WTC11 (cell line): ENCODE measurements at regions not wholly inside any gene's neighbourhood (a gene's known extent, or its start where the extent isn't known, plus 50 kb on each side); places are given as distances from the start of the nearest gene placed in this dataset.

ENCODE experiments used
- ATF1 ChIP-seq: sonication (generic); formaldehyde crosslinking; IDR thresholded peaks from 2 replicates; pipeline ENCODE4 v1.8.1; 2023; ENCODE audit warnings: mild to moderate bottlenecking, moderate library complexity, missing genetic modification reagents
- CREB1 ChIP-seq: sonication (generic); formaldehyde crosslinking; IDR thresholded peaks from 2 replicates; pipeline ENCODE4 v1.8.0; 2023; ENCODE audit warnings: mild to moderate bottlenecking, missing genetic modification reagents
- IRF2 ChIP-seq: sonication (generic); formaldehyde crosslinking; IDR thresholded peaks from 2 replicates; pipeline ENCODE4 v1.8.0; 2022; ENCODE audit warnings: low read depth, missing genetic modification reagents, borderline replicate concordance
- NFATC4 ChIP-seq: fragments of 250-450 bp; sonication (Bioruptor Pico); IDR thresholded peaks from 2 replicates; pipeline ENCODE4 v1.9.0; 2021; ENCODE audit warnings: mild to moderate bottlenecking
- TCF7 ChIP-seq: sonication (generic); formaldehyde crosslinking; IDR thresholded peaks from 2 replicates; pipeline ENCODE4 v1.8.0; 2022; ENCODE audit warnings: mild to moderate bottlenecking, low read depth, missing genetic modification reagents, moderate library complexity
- TF ChIP-seq, protein P1 (sequence below): fragments of 200-600 bp; IDR thresholded peaks from 2 replicates; pipeline ENCODE4 v1.8.0; 2022; ENCODE audit warnings: antibody characterized with exemption

DNA sequence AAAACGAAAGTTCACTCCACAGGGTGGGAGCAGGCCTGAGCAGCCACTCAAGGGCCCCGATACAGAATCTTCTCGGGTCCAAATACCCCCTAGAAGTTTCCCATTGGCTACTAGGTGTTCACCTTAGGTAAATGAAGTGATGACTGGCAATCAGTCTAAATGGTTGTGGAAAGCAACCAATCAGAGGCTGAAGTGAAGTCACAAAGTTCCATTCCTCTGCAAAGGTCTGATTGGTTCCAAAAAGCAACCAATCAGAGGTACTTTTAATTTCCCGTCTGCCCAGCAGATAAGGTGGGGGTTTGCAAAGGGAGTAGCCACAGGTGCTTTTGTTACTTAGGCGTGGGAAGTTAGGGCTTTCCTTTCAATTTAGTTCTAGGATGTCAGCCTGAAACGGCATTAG lies 58.2 kb upstream of the NKAP start:
- TF ChIP-seq IRF2 (CRISPR knock-in tag): no peak
- TF ChIP-seq, protein P1, sequence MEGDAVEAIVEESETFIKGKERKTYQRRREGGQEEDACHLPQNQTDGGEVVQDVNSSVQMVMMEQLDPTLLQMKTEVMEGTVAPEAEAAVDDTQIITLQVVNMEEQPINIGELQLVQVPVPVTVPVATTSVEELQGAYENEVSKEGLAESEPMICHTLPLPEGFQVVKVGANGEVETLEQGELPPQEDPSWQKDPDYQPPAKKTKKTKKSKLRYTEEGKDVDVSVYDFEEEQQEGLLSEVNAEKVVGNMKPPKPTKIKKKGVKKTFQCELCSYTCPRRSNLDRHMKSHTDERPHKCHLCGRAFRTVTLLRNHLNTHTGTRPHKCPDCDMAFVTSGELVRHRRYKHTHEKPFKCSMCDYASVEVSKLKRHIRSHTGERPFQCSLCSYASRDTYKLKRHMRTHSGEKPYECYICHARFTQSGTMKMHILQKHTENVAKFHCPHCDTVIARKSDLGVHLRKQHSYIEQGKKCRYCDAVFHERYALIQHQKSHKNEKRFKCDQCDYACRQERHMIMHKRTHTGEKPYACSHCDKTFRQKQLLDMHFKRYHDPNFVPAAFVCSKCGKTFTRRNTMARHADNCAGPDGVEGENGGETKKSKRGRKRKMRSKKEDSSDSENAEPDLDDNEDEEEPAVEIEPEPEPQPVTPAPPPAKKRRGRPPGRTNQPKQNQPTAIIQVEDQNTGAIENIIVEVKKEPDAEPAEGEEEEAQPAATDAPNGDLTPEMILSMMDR: no peak
- TF ChIP-seq ATF1 (CRISPR knock-in tag): no peak
- TF ChIP-seq TCF7 (CRISPR knock-in tag): no peak
- no peak for TF ChIP-seq NFATC4 (CRISPR knock-in tag)
- no peak for TF ChIP-seq CREB1 (CRISPR knock-in tag)
